ENCODE measurements at regions not wholly inside any gene's neighbourhood (a gene's known extent, or its start where the extent isn't known, plus 50 kb on each side); places are given as distances from the start of the nearest gene placed in this dataset.

- TF ChIP-seq CTCF (IDR thresholded peaks at IDR 0.05): no peak
- WGBS (ENCODE audit: insufficient coverage): 81% methylated on average over 2 of the region's 2 CpGs
- no peak overlapping the region for H3K4me3 ChIP-seq (ENCODE audit: low read length)
- Mint-ChIP-seq H3K4me1 (peaks cover 6 to 13% of the 10 kb centered on the region in 2 donors), H3K27ac (no peak overlapping the region), H3K27me3 (ENCODE audit: low read depth in 2 of 2) (peaks cover 23 to 29% of the 10 kb centered on the region in 2 donors), H3K4me3 (no peak overlapping the region), H3K9me3 (no peaks in the 10 kb centered on the region), H3K36me3 (no peaks in the 10 kb centered on the region)
- H3K36me3 ChIP-seq (ENCODE audit: control insufficient read depth, insufficient read depth, low read length): no peaks in the 10 kb centered on the region
- H3K27me3 ChIP-seq (ENCODE audit: control insufficient read depth, insufficient read depth, low read length): peaks cover 2% of the 10 kb centered on the region
- H3K27ac ChIP-seq (ENCODE audit: low read length): no peak overlapping the region
- DNase-seq (no peak), ATAC-seq (no peak)
- no peaks in the 10 kb centered on the region for H3K9me3 ChIP-seq (ENCODE audit: control insufficient read depth, insufficient read depth, low read length)
- H3K4me1 ChIP-seq (ENCODE audit: control insufficient read depth, insufficient read depth, low read length): no peaks in the 10 kb centered on the region
- intact Hi-C loops (cut with micrococcal nuclease): no loop called here
Observed at GRCh38 chr9:95678759-95679158, 162.0 kb upstream of the PTCH1 start.

- intact Hi-C loops (cut with micrococcal nuclease): no loop called here
- no peaks in the 10 kb centered on the region for H3K9me3 Mint-ChIP-seq
- no peak for TF ChIP-seq CTCF (IDR thresholded peaks at IDR 0.05)
- H3K27me3 ChIP-seq (ENCODE audit: control insufficient read depth, insufficient read depth, low read length): peaks cover 4% of the 10 kb centered on the region
- ATAC-seq (no peak), DNase-seq (no peak)
- no peak overlapping the region for H3K4me3 Mint-ChIP-seq
- H3K36me3 ChIP-seq (ENCODE audit: control insufficient read depth, insufficient read depth, low read length): no peaks in the 10 kb centered on the region
- H3K4me1 ChIP-seq (ENCODE audit: control insufficient read depth, insufficient read depth, low read length): no peaks in the 10 kb centered on the region
- no peak overlapping the region for H3K27ac ChIP-seq (ENCODE audit: low read length)
- H3K27me3 Mint-ChIP-seq (ENCODE audit: low read depth in 2 of 2): peaks cover 35 to 68% of the 10 kb centered on the region in 2 donors
- no peaks in the 10 kb centered on the region for H3K9me3 ChIP-seq (ENCODE audit: control insufficient read depth, insufficient read depth, low read length)
- 92% methylated on average over 15 of the region's 15 CpGs for WGBS (ENCODE audit: insufficient coverage)
- no peaks in the 10 kb centered on the region for H3K36me3 Mint-ChIP-seq
- H3K27ac Mint-ChIP-seq: no peak overlapping the region
- no peak overlapping the region for H3K4me3 ChIP-seq (ENCODE audit: low read length)
- no peaks in the 10 kb centered on the region for H3K4me1 Mint-ChIP-seq
Observed at GRCh38 chr9:95670122-95670521, 153.4 kb upstream of the PTCH1 start.

GRCh38 chr9:95669253-95669652, 152.5 kb upstream of the PTCH1 start:
- Histone ChIP-seq H3K27me3 (ENCODE audit: control insufficient read depth, insufficient read depth, low read length) (peaks cover 4% of the 10 kb centered on the region), H3K36me3 (ENCODE audit: control insufficient read depth, insufficient read depth, low read length) (no peaks in the 10 kb centered on the region), H3K4me3 (ENCODE audit: low read length) (no peak overlapping the region), H3K4me1 (ENCODE audit: control insufficient read depth, insufficient read depth, low read length) (no peaks in the 10 kb centered on the region), H3K9me3 (ENCODE audit: control insufficient read depth, insufficient read depth, low read length) (no peaks in the 10 kb centered on the region), H3K27ac (ENCODE audit: low read length) (no peak overlapping the region)
- Mint-ChIP-seq H3K4me3 (no peak overlapping the region), H3K27me3 (ENCODE audit: low read depth in 2 of 2) (peaks cover 30 to 68% of the 10 kb centered on the region in 2 donors), H3K36me3 (no peaks in the 10 kb centered on the region), H3K27ac (no peak overlapping the region), H3K4me1 (no peaks in the 10 kb centered on the region), H3K9me3 (no peaks in the 10 kb centered on the region)
- intact Hi-C loops (cut with micrococcal nuclease): no loop called here
- no peak for ATAC-seq
- 82% methylated on average over 7 of the region's 7 CpGs for WGBS (ENCODE audit: insufficient coverage)
- no peak for DNase-seq
- TF ChIP-seq CTCF (IDR thresholded peaks at IDR 0.05): no peak

GRCh38 chr9:95667789-95668188, 151.0 kb upstream of the PTCH1 start:
- no peaks in the 10 kb centered on the region for H3K9me3 Mint-ChIP-seq
- no peaks in the 10 kb centered on the region for H3K4me1 Mint-ChIP-seq
- intact Hi-C loops (cut with micrococcal nuclease): no loop called here
- H3K9me3 ChIP-seq (ENCODE audit: control insufficient read depth, insufficient read depth, low read length): no peaks in the 10 kb centered on the region
- H3K27me3 ChIP-seq (ENCODE audit: control insufficient read depth, insufficient read depth, low read length): peaks cover 4% of the 10 kb centered on the region
- no peaks in the 10 kb centered on the region for H3K4me1 ChIP-seq (ENCODE audit: control insufficient read depth, insufficient read depth, low read length)
- no peaks in the 10 kb centered on the region for H3K36me3 Mint-ChIP-seq
- no CpG with 5 or more reads among the region's 2 CpGs for WGBS (ENCODE audit: insufficient coverage)
- H3K27ac Mint-ChIP-seq: no peak overlapping the region
- no peak overlapping the region for H3K4me3 ChIP-seq (ENCODE audit: low read length)
- H3K27ac ChIP-seq (ENCODE audit: low read length): no peak overlapping the region
- H3K36me3 ChIP-seq (ENCODE audit: control insufficient read depth, insufficient read depth, low read length): no peaks in the 10 kb centered on the region
- TF ChIP-seq CTCF (IDR thresholded peaks at IDR 0.05): no peak
- no peak for DNase-seq
- ATAC-seq: no peak
- peaks cover 29 to 68% of the 10 kb centered on the region in 2 donors for H3K27me3 Mint-ChIP-seq (ENCODE audit: low read depth in 2 of 2)
- no peak overlapping the region for H3K4me3 Mint-ChIP-seq
